Nephron progenitor cell (in vitro differentiated cells): ENCODE measurements at regions not wholly inside any gene's neighbourhood (a gene's known extent, or its start where the extent isn't known, plus 50 kb on each side); places are given as distances from the start of the nearest gene placed in this dataset.
"Not testable (repeated sequence)": the region's sequence is repeated elsewhere in the genome, so short reads cannot be mapped to it uniquely, and the experiment has no call there.

ENCODE experiments used
- DNase-seq: peaks from one replicate; pipeline ENCODE4 v3.0.0; 2021
- H3K27ac Mint-ChIP-seq: 2 replicates; pipeline ENCODE4 v1.8.0; 2021; ENCODE audit warnings: mild to moderate bottlenecking, moderate library complexity, mixed read lengths
- H3K27me3 Mint-ChIP-seq: 2 replicates; pipeline ENCODE4 v1.8.0; 2021; ENCODE audit warnings: mild to moderate bottlenecking, low read depth, mixed read lengths; ENCODE audit not compliant: poor library complexity
- H3K36me3 Mint-ChIP-seq: 2 replicates; pipeline ENCODE4 v1.8.0; 2021; ENCODE audit warnings: low read depth, mixed read lengths
- H3K4me1 Mint-ChIP-seq: 2 replicates; pipeline ENCODE4 v1.8.0; 2021; ENCODE audit warnings: mixed read lengths
- H3K4me3 Mint-ChIP-seq: 2 replicates; pipeline ENCODE4 v1.8.0; 2021; ENCODE audit warnings: mild to moderate bottlenecking, moderate library complexity, mixed read lengths
- H3K9me3 Mint-ChIP-seq: 2 replicates; pipeline ENCODE4 v1.8.0; 2021; ENCODE audit warnings: mild to moderate bottlenecking, moderate library complexity, mixed read lengths
- CTCF ChIP-seq: fragments of 200-600 bp; sonication (generic); IDR thresholded peaks from 2 replicates; pipeline ENCODE4 v1.5.0; 2021; ENCODE audit warnings: antibody characterized with exemption

DNA sequence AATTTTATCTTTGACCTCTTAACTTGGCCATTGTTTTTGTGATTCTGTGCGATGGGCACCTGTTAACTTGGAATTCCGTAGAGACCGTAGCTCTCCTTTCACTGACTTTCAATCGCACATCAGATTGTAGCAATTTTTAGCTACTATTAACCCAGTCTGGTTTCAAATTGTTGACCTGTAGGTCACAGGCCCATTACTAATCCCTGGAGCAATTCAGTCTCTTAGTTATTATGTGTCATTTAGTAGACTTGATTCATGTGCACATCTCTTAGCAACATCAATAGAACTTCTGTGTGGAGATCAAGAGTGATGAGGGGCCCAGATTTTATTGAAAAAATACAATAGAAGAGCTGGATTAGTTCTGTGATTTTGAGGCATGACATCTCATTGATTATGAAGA, 549.6 kb upstream of the SLC10A2 start:
- no peak for DNase-seq
- no peaks in the 10 kb centered on the region for H3K27me3 Mint-ChIP-seq
- H3K27ac Mint-ChIP-seq: no peak overlapping the region
- no peaks in the 10 kb centered on the region for H3K9me3 Mint-ChIP-seq
- H3K4me1 Mint-ChIP-seq: no peaks in the 10 kb centered on the region
- TF ChIP-seq CTCF: no peak
- H3K36me3 Mint-ChIP-seq: no peaks in the 10 kb centered on the region
- H3K4me3 Mint-ChIP-seq: no peak overlapping the region

GRCh38 chr13:103614761-103615160, 548.5 kb upstream of the SLC10A2 start:
- no peaks in the 10 kb centered on the region for H3K27me3 Mint-ChIP-seq
- H3K4me1 Mint-ChIP-seq: no peaks in the 10 kb centered on the region
- H3K36me3 Mint-ChIP-seq: no peaks in the 10 kb centered on the region
- no peak for TF ChIP-seq CTCF
- H3K27ac Mint-ChIP-seq: no peak overlapping the region
- no peak for DNase-seq
- no peaks in the 10 kb centered on the region for H3K9me3 Mint-ChIP-seq
- no peak overlapping the region for H3K4me3 Mint-ChIP-seq

GRCh38 chr13:103607995-103608394, 541.8 kb upstream of the SLC10A2 start:
- H3K4me1 Mint-ChIP-seq: no peaks in the 10 kb centered on the region
- H3K27ac Mint-ChIP-seq: no peak overlapping the region
- no peak for DNase-seq
- TF ChIP-seq CTCF: no peak
- peaks cover 3% of the 10 kb centered on the region for H3K9me3 Mint-ChIP-seq
- no peaks in the 10 kb centered on the region for H3K36me3 Mint-ChIP-seq
- no peaks in the 10 kb centered on the region for H3K27me3 Mint-ChIP-seq
- no peak overlapping the region for H3K4me3 Mint-ChIP-seq

DNA sequence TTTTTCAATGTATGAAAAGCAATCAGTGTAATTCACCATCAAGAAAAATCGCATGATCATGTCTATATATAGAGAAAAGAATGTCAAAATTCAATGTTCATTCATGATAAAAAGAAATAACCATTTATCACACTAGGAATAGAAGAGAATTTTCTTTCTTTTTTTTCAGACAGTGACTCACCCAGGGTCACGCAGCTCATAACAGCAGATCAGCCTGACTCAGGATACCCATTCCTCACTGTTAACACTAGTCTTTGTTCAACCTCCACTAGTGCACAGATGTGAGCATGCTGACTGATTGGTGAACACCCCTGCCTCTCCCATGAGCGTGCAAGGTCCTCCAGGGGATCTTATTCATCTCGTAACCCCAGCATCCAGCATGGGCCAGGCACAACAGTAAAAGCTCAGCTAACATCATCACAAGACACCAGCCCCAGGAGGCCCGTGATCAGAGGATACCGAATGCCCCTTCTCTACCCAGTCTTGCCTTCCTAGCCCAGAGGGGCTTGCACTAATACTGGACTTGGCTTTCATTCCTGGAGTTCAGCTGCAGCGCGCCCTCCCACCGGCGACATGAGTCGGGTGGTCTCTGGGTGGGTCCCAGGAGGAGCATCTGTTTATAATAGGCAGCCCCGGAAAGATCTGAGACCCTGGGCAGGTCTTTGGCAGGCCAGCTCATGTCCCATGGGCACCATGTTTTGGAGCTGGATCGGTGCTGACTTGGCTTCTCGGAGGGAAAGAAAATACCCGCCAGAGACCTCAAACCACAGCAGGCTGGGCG, 539.5 kb upstream of the SLC10A2 start:
- no peak for DNase-seq
- no peaks in the 10 kb centered on the region for H3K36me3 Mint-ChIP-seq
- no peak overlapping the region for H3K27ac Mint-ChIP-seq
- H3K4me3 Mint-ChIP-seq: no peak overlapping the region
- peaks cover 6% of the 10 kb centered on the region for H3K27me3 Mint-ChIP-seq
- peaks cover 3% of the 10 kb centered on the region for H3K9me3 Mint-ChIP-seq
- H3K4me1 Mint-ChIP-seq: no peaks in the 10 kb centered on the region
- TF ChIP-seq CTCF: no peak

DNA sequence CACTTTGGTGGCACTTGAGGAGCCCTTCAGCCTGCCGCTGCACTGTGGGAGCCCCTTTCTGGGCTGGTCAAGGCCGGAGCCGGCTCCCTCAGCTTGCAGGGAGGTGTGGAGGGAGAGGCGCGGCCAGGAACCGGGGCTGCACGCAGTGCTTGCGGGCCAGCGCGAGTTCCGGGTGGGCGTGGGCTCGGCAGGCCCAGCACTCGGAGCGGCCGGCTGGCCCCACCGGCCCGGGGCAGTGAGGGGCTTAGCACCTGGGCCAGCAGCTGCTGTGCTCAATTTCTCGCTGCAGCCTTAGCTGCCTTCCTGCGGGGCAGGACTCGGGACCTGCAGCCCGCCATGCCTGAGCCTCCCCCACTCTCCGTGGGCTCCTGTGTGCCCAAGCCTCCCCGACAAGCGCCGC, 533.7 kb upstream of the SLC10A2 start:
- not testable (repeated sequence) for H3K9me3 Mint-ChIP-seq, H3K4me3 Mint-ChIP-seq, DNase-seq, H3K4me1 Mint-ChIP-seq, H3K27me3 Mint-ChIP-seq, H3K36me3 Mint-ChIP-seq, H3K27ac Mint-ChIP-seq

DNA sequence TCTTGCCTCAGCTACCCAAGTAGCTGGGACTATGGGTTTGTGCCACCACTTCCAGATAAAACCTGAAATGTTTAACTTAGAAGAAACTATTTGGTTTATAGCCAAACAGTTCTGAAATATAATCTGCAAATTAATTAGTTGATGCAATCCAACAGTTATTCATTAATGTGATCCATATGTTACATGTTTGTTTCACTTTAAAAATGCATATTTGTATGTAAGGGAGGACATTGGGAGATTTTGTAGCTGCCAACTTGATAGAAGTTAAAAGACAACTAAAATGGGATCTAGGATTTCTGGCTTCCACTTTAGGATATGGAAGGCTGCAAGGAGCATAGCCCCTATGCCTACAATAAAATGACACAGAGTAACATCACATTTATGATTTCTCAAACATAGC, 532.5 kb upstream of the SLC10A2 start:
- no peaks in the 10 kb centered on the region for H3K36me3 Mint-ChIP-seq
- no peak for DNase-seq
- H3K4me3 Mint-ChIP-seq: no peak overlapping the region
- no peaks in the 10 kb centered on the region for H3K4me1 Mint-ChIP-seq
- H3K9me3 Mint-ChIP-seq: no peaks in the 10 kb centered on the region
- H3K27ac Mint-ChIP-seq: no peak overlapping the region
- H3K27me3 Mint-ChIP-seq: peaks cover 6% of the 10 kb centered on the region
- TF ChIP-seq CTCF: no peak
